Ishikawa (cell line): ENCODE measurements at regions not wholly inside any gene's neighbourhood (a gene's known extent, or its start where the extent isn't known, plus 50 kb on each side); places are given as distances from the start of the nearest gene placed in this dataset.

Experiments used
- CEBPB ChIP-seq: IDR thresholded peaks from 2 replicates; pipeline ENCODE4 v1.6.1; 2012
- CREB1 ChIP-seq: IDR thresholded peaks from 2 replicates; pipeline ENCODE4 v1.6.1; 2012; ENCODE audit warnings: low read depth
- EP300 ChIP-seq: IDR thresholded peaks from 2 replicates; pipeline ENCODE4 v1.6.1; 2012; ENCODE audit warnings: borderline replicate concordance
- RAD21 ChIP-seq: IDR thresholded peaks from 2 replicates; pipeline ENCODE4 v1.6.1; 2012; ENCODE audit warnings: low read depth
- REST ChIP-seq: IDR thresholded peaks from 2 replicates; pipeline ENCODE4 v1.6.1; 2012; ENCODE audit warnings: low read depth, mild to moderate bottlenecking
- TAF1 ChIP-seq: IDR thresholded peaks from 2 replicates; pipeline ENCODE4 v1.6.1; 2012; ENCODE audit warnings: low read depth, mild to moderate bottlenecking
- YY1 ChIP-seq: IDR thresholded peaks from 2 replicates; pipeline ENCODE4 v1.6.1; 2012; ENCODE audit warnings: low read depth
- ZBTB7A ChIP-seq: IDR thresholded peaks from 2 replicates; pipeline ENCODE4 v1.6.1; 2012; ENCODE audit warnings: low read depth
- TF ChIP-seq, protein P1 (sequence below): IDR thresholded peaks from 2 replicates; pipeline ENCODE4 v1.6.1; 2012
- TF ChIP-seq, protein P2 (sequence below): IDR thresholded peaks from 2 replicates; pipeline ENCODE4 v1.6.1; 2012

DNA sequence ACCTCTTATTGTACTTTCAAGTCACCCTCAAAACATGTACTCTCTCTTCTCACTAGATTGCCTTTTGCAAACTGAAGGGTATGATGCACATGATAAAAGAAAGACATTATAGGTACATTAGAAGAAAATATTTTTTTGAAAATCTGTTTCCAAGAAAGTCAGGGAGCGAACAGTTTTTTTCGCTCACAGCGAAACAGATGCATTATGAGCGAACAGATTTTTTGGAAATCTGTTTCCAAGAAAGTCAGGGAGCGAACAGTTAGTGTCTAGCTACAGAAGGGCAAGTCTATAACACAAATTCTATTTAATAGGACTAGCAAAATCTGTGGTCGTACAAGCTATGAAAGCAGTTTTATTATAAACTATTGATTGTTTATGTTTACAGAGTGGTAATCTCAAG, 296.2 kb upstream of the ANO3 start:
- TF ChIP-seq EP300 (no peak), YY1 (no peak), TAF1 (no peak), CEBPB (no peak), ZBTB7A (no peak), REST (no peak), CREB1 (no peak), RAD21 (no peak)
- TF ChIP-seq, protein P1, sequence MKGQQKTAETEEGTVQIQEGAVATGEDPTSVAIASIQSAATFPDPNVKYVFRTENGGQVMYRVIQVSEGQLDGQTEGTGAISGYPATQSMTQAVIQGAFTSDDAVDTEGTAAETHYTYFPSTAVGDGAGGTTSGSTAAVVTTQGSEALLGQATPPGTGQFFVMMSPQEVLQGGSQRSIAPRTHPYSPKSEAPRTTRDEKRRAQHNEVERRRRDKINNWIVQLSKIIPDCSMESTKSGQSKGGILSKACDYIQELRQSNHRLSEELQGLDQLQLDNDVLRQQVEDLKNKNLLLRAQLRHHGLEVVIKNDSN, result no peak
- TF ChIP-seq, protein P2, sequence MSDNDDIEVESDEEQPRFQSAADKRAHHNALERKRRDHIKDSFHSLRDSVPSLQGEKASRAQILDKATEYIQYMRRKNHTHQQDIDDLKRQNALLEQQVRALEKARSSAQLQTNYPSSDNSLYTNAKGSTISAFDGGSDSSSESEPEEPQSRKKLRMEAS, result no peak
